Fibroblast of the aortic adventitia (primary cell): ENCODE measurements at regions not wholly inside any gene's neighbourhood (a gene's known extent, or its start where the extent isn't known, plus 50 kb on each side); places are given as distances from the start of the nearest gene placed in this dataset.

Source experiments
- DNase-seq: peaks from one replicate; pipeline ENCODE4 v3.0.0-alpha.2; 2010; ENCODE audit warnings: low read depth
- H3K4me3 ChIP-seq: 2 replicates; pipeline ENCODE4 v1.5.1; 2011; ENCODE audit warnings: low read depth, mild to moderate bottlenecking, control low read depth, low read length, moderate library complexity
- CTCF ChIP-seq: IDR thresholded peaks from 2 replicates; pipeline ENCODE4 v1.5.1; 2011; ENCODE audit warnings: mild to moderate bottlenecking, low read length, control low read depth, inconsistent platforms; ENCODE audit not compliant: insufficient read depth

- DNase-seq: no peak
- no peak for TF ChIP-seq CTCF
- no peak overlapping the region for H3K4me3 ChIP-seq
These were observed 412.8 kb downstream of the CD83 start for GRCh38 chr6:14530385-14530784.

- no peak overlapping the region for H3K4me3 ChIP-seq
- no peak for TF ChIP-seq CTCF
- peak; percentile 59 for DNase-seq
These were observed 415.9 kb downstream of the CD83 start for GRCh38 chr6:14533446-14533845.

GRCh38 chr6:14537030-14537429 is 419.5 kb downstream of the CD83 start:
- no peak for TF ChIP-seq CTCF
- DNase-seq: peak; percentile 32
- H3K4me3 ChIP-seq: no peak overlapping the region

- TF ChIP-seq CTCF: no peak
- DNase-seq: peak; percentile 81
- no peak overlapping the region for H3K4me3 ChIP-seq
These were observed 422.7 kb downstream of the CD83 start for GRCh38 chr6:14540276-14540675.

- TF ChIP-seq CTCF: no peak
These were observed 423.4 kb downstream of the CD83 start for GRCh38 chr6:14540810-14541540.

GRCh38 chr6:14542670-14543366 is 425.2 kb downstream of the CD83 start:
- peak; percentile 78 for DNase-seq
- no peak for TF ChIP-seq CTCF
- H3K4me3 ChIP-seq: no peak overlapping the region

More at GRCh38 chr6:14540810-14541540, 423.4 kb downstream of the CD83 start:
- H3K4me3 ChIP-seq: no peak overlapping the region
- peak; percentile 15 for DNase-seq
